HCT116 (cell line): ENCODE measurements at regions not wholly inside any gene's neighbourhood (a gene's known extent, or its start where the extent isn't known, plus 50 kb on each side); places are given as distances from the start of the nearest gene placed in this dataset.

Source experiments
- ATAC-seq: fragments of 200-7000 bp; cut with Tn5 transposase; 2 replicates; pipeline ENCODE4 v1.9.1; 2020; ENCODE audit warnings: mild to moderate bottlenecking, moderate library complexity
- BruUV-seq: library from RNA; stranded (reverse); fragments of 400-500 nt; replicated peaks from 2 replicates; lab custom pipeline; 2021; lab: Mats Ljungman, UMichigan
- CTCF ChIA-PET: fragments of 300-600 bp; sonication (Branson Sonifier 250); formaldehyde crosslinking; loops from one replicate; lab custom pipeline; 2021; ENCODE audit warnings: antibody characterized with exemption; lab: Charles Lee
- POLR2A ChIA-PET: fragments of 300-600, 350-600 bp; sonication (Branson Sonifier 250); formaldehyde crosslinking; loops from one replicate; lab custom pipeline; 2021; ENCODE audit warnings: antibody characterized with exemption; lab: Charles Lee
- RAD21 ChIA-PET, 2 experiments: fragments of 300-600 bp; sonication (Branson Sonifier 250); formaldehyde crosslinking; loops; one replicate each; lab custom pipeline; 2023; ENCODE audit warnings: low total read pairs in 2 of 2; ENCODE audit not compliant: uncharacterized antibody in 2 of 2, unreplicated experiment in 2 of 2, low non-redundant PET in 1 of 2; lab: Charles Lee
- DNase-seq: peaks from one replicate; pipeline ENCODE4 v3.0.0-alpha.2; 2010; ENCODE audit warnings: low read depth, low spot score
- H2AFZ ChIP-seq: fragments of 200-600 bp; shearing (Covaris generic), sonication (generic); 2 replicates; pipeline ENCODE4 v1.6.1; 2017; ENCODE audit warnings: low read depth, mixed run types, mixed read lengths, antibody characterized with exemption, low read length; ENCODE audit not compliant: poor library complexity, severe bottlenecking
- H3K27ac ChIP-seq: 2 replicates; pipeline ENCODE4 v1.5.1; 2012; ENCODE audit warnings: low read depth, low read length
- H3K27me3 ChIP-seq: fragments of 200-600 bp; sonication (generic); 2 replicates; pipeline ENCODE4 v1.6.1; 2016; ENCODE audit warnings: mixed run types, low read length, mixed read lengths; ENCODE audit not compliant: insufficient read depth
- H3K36me3 ChIP-seq, 2 experiments: fragments of 200-500 bp in 1 of 2; fragments of 200-600 bp in 1 of 2; sonication (Bioruptor generic) in 1 of 2; sonication (generic) in 1 of 2; 2 replicates each; pipeline versions ENCODE4 v1.5.1 to v1.6.1; 2014 to 2016; ENCODE audit warnings: low read length in 2 of 2, inconsistent platforms in 1 of 2, mixed read lengths in 1 of 2, mixed run types in 1 of 2; ENCODE audit not compliant: insufficient read depth in 2 of 2, control insufficient read depth in 1 of 2
- H3K4me1 ChIP-seq, 2 experiments: fragments of 200-600 bp in 1 of 2; sonication (generic) in 1 of 2; 2 replicates each; pipeline versions ENCODE4 v1.5.1 to v1.6.1; 2012 to 2017; ENCODE audit warnings: low read length in 2 of 2, inconsistent platforms in 1 of 2, mild to moderate bottlenecking in 1 of 2, mixed read lengths in 1 of 2, mixed run types in 1 of 2, moderate library complexity in 1 of 2; ENCODE audit not compliant: insufficient read depth in 2 of 2, control insufficient read depth in 1 of 2
- H3K4me2 ChIP-seq: fragments of 200-600 bp; sonication (generic); 2 replicates; pipeline ENCODE4 v1.6.1; 2017; ENCODE audit warnings: mixed run types, low read length, mixed read lengths
- H3K4me3 ChIP-seq, 2 experiments: fragments of 200-600 bp in 1 of 2; sonication (generic) in 1 of 2; replicated peaks in 1 of 2; 2 replicates each; pipeline ENCODE4 v1.5.1; 2011 to 2016; ENCODE audit warnings: low read length in 2 of 2, control low read depth in 1 of 2, low read depth in 1 of 2, mild to moderate bottlenecking in 1 of 2, mixed read lengths in 1 of 2, mixed run types in 1 of 2
- H3K79me2 ChIP-seq: fragments of 200-600 bp; sonication (generic); 2 replicates; pipeline ENCODE4 v1.6.1; 2017; ENCODE audit warnings: mild to moderate bottlenecking, mixed run types, low read length, moderate library complexity, mixed read lengths; ENCODE audit not compliant: insufficient read depth
- H3K9ac ChIP-seq: fragments of 200-600 bp; sonication (generic); 2 replicates; pipeline ENCODE4 v1.6.1; 2016; ENCODE audit warnings: low read length, mixed read lengths
- H3K9me2 ChIP-seq: fragments of 200-600 bp; sonication (generic), shearing (Covaris generic); 2 replicates; pipeline ENCODE4 v1.6.1; 2017; ENCODE audit warnings: mixed run types, mild to moderate bottlenecking, moderate library complexity; ENCODE audit not compliant: insufficient read depth
- H3K9me3 ChIP-seq, 2 experiments: fragments of 200-500 bp in 1 of 2; fragments of 200-600 bp in 1 of 2; sonication (Bioruptor generic) in 1 of 2; sonication (generic) in 1 of 2; 2 replicates each; pipeline ENCODE4 v1.6.1; 2014 to 2017; ENCODE audit warnings: low read length in 2 of 2, mixed read lengths in 2 of 2, inconsistent platforms in 1 of 2, low read depth in 1 of 2, mild to moderate bottlenecking in 1 of 2, mixed run types in 1 of 2, moderate library complexity in 1 of 2; ENCODE audit not compliant: control insufficient read depth in 1 of 2, insufficient read depth in 1 of 2
- H4K20me1 ChIP-seq: fragments of 200-600 bp; sonication (generic), shearing (Covaris generic); 2 replicates; pipeline ENCODE4 v1.6.1; 2017; ENCODE audit warnings: mixed run types, mild to moderate bottlenecking, moderate library complexity; ENCODE audit not compliant: insufficient read depth
- CBX3 ChIP-seq: IDR thresholded peaks from 2 replicates; pipeline ENCODE4 v1.6.1; 2012; ENCODE audit warnings: low read depth
- CTCF ChIP-seq, 3 experiments: fragments of 200-600 bp in 1 of 3; sonication (generic) in 1 of 3; IDR thresholded peaks in 2 of 3; conservative IDR thresholded peaks in 1 of 3; 2 replicates each; pipeline ENCODE4 v1.5.1; 2012 to 2017; ENCODE audit warnings: low read depth in 2 of 3, low read length in 2 of 3, antibody characterized with exemption in 1 of 3, borderline replicate concordance in 1 of 3, control low read depth in 1 of 3, mild to moderate bottlenecking in 1 of 3, mixed read lengths in 1 of 3, mixed run types in 1 of 3, moderate library complexity in 1 of 3; ENCODE audit not compliant: insufficient read depth in 1 of 3
- EGR1 ChIP-seq: IDR thresholded peaks from 2 replicates; pipeline ENCODE4 v1.6.1; 2012; ENCODE audit warnings: low read depth
- ELF1 ChIP-seq: IDR thresholded peaks from 2 replicates; pipeline ENCODE4 v1.6.1; 2012; ENCODE audit warnings: low read depth, borderline replicate concordance
- EZH2 ChIP-seq: fragments of 200-600 bp; sonication (generic); IDR thresholded peaks from 2 replicates; pipeline ENCODE4 v1.6.1; 2017; ENCODE audit warnings: antibody characterized with exemption, mixed run types
- FOSL1 ChIP-seq: IDR thresholded peaks from 2 replicates; pipeline ENCODE4 v1.6.1; 2012; ENCODE audit warnings: low read depth
- JUND ChIP-seq: IDR thresholded peaks from 2 replicates; pipeline ENCODE4 v1.6.1; 2012
- POLR2A ChIP-seq: IDR thresholded peaks from 2 replicates; pipeline ENCODE4 v1.7.0; 2011; ENCODE audit warnings: borderline replicate concordance; ENCODE audit not compliant: insufficient read depth, insufficient read length; ENCODE audit errors: extremely low read depth
- POLR2AphosphoS5 ChIP-seq: IDR thresholded peaks from 2 replicates; pipeline ENCODE4 v1.6.1; 2011; ENCODE audit warnings: mild to moderate bottlenecking, low read depth, low read length, moderate library complexity
- RAD21 ChIP-seq: IDR thresholded peaks from 2 replicates; pipeline ENCODE4 v1.6.1; 2012; ENCODE audit warnings: low read depth, mild to moderate bottlenecking
- REST ChIP-seq: IDR thresholded peaks from 2 replicates; pipeline ENCODE4 v1.6.1; 2012; ENCODE audit warnings: low read depth
- SIN3A ChIP-seq: IDR thresholded peaks from 2 replicates; pipeline ENCODE4 v1.6.1; 2012; ENCODE audit warnings: low read depth
- SP1 ChIP-seq: IDR thresholded peaks from 2 replicates; pipeline ENCODE4 v1.6.1; 2012; ENCODE audit warnings: low read depth
- SRF ChIP-seq: IDR thresholded peaks from 2 replicates; pipeline ENCODE4 v1.6.1; 2012; ENCODE audit warnings: low read depth
- YY1 ChIP-seq: IDR thresholded peaks from 2 replicates; pipeline ENCODE4 v1.6.1; 2011; ENCODE audit warnings: low read length, low read depth, moderate library complexity, mild to moderate bottlenecking; ENCODE audit not compliant: insufficient replicate concordance; ENCODE audit errors: extremely low read depth
- ZFX ChIP-seq: fragments of 450-650 bp; IDR thresholded peaks from 2 replicates; pipeline ENCODE4 v1.6.1; 2017
- ZNF274 ChIP-seq: fragments of 200-500 bp; sonication (Bioruptor generic); IDR thresholded peaks from 2 replicates; pipeline ENCODE4 v1.6.1; 2014; ENCODE audit warnings: mild to moderate bottlenecking, low read depth, low read length, inconsistent platforms
- intact Hi-C: fragments of 100-400 bp; cut with micrococcal nuclease; formaldehyde crosslinking; loops from 2 replicates; pipeline ENCODE4 v1.10.0; 2022
- TF ChIP-seq, protein P1 (sequence below): IDR thresholded peaks from 2 replicates; pipeline ENCODE4 v1.6.1; 2012
- TF ChIP-seq, protein P2 (sequence below): IDR thresholded peaks from 2 replicates; pipeline ENCODE4 v1.6.1; 2012

DNA sequence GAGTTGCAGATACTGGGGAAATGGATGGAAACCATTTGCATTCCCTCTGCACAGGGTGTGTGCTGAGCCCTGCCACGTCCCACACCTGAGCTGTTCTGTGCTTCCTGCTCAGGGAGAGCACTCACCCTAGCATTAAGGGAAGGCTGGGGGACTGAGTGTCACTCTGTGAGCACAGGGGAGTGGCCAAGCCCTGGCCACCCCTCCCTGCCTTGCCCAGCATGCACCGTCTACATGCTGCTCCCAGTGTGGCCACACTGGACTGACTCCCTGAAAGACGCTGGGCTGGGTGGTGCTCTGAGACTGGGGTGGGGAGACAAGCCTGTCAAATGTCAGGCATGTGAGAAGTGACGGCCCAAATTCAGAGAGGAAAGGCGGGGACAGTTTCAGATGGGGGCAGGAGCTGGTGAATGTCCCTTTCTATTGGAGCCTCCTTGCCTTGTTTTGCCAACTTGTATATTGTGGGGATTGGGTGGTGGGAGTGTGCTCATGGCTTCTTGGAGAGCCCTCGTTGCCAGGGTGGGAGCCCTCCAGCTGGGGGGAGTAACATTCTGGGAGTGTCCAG is 298.4 kb upstream of the HS6ST1 start:
- TF ChIP-seq EGR1 (no peak), REST (no peak), ELF1 (no peak), CBX3 (no peak), JUND (no peak), CTCF (IDR thresholded peaks at IDR 0.05 in 2 of 3, conservative IDR thresholded peaks at IDR 0.05 in 1 of 3; ENCODE audit: borderline replicate concordance in 1 of 3, insufficient read depth in 1 of 3, low read depth in 2 of 3, low read length in 2 of 3) (no peak), POLR2AphosphoS5 (no peak), SP1 (no peak), RAD21 (no peak), ZNF274 (no peak), SIN3A (no peak), FOSL1 (no peak), ZFX (no peak), POLR2A (no peak), SRF (no peak), YY1 (no peak), EZH2 (no peak)
- TF ChIP-seq, protein P1, sequence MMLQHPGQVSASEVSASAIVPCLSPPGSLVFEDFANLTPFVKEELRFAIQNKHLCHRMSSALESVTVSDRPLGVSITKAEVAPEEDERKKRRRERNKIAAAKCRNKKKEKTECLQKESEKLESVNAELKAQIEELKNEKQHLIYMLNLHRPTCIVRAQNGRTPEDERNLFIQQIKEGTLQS, result no peak
- TF ChIP-seq, protein P2, sequence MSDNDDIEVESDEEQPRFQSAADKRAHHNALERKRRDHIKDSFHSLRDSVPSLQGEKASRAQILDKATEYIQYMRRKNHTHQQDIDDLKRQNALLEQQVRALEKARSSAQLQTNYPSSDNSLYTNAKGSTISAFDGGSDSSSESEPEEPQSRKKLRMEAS, result no peak
- Histone ChIP-seq H3K79me2 (no peaks in the 10 kb centered on the region), H2AFZ (no peak overlapping the region), H3K4me2 (no peak overlapping the region), H3K9ac (no peak overlapping the region), H3K9me2 (no peaks in the 10 kb centered on the region), H3K9me3 (no peaks in the 10 kb centered on the region), H3K4me1 (no peaks in the 10 kb centered on the region), H3K27me3 (no peaks in the 10 kb centered on the region), H4K20me1 (no peaks in the 10 kb centered on the region), H3K4me3 (no peak overlapping the region), H3K36me3 (no peaks in the 10 kb centered on the region), H3K27ac (no peak overlapping the region)
- DNase-seq (no peak), ATAC-seq (peak; percentile 81)
- ChIA-PET CTCF (no interaction called here), RAD21 (no interaction called here), POLR2A (no interaction called here)
- intact Hi-C loops, result no loop called here
- BruUV-seq, result no TSS peak
